HFF-Myc (cell line): ENCODE measurements at regions not wholly inside any gene's neighbourhood (a gene's known extent, or its start where the extent isn't known, plus 50 kb on each side); places are given as distances from the start of the nearest gene placed in this dataset.

Source experiments
- DNase-seq: peaks from one replicate; pipeline ENCODE4 v3.0.0-alpha.2; 2011; ENCODE audit warnings: low read depth; ENCODE audit errors: extremely low read depth
- H3K4me3 ChIP-seq: replicated peaks from 2 replicates; pipeline ENCODE4 v1.5.1; 2011; ENCODE audit warnings: low read depth, mild to moderate bottlenecking, control low read depth, low read length
- TF ChIP-seq, protein P1 (sequence below): IDR thresholded peaks from 2 replicates; pipeline ENCODE4 v1.5.1; 2012; ENCODE audit warnings: mild to moderate bottlenecking, low read depth, low read length, control low read depth; ENCODE audit errors: missing control alignments

DNA sequence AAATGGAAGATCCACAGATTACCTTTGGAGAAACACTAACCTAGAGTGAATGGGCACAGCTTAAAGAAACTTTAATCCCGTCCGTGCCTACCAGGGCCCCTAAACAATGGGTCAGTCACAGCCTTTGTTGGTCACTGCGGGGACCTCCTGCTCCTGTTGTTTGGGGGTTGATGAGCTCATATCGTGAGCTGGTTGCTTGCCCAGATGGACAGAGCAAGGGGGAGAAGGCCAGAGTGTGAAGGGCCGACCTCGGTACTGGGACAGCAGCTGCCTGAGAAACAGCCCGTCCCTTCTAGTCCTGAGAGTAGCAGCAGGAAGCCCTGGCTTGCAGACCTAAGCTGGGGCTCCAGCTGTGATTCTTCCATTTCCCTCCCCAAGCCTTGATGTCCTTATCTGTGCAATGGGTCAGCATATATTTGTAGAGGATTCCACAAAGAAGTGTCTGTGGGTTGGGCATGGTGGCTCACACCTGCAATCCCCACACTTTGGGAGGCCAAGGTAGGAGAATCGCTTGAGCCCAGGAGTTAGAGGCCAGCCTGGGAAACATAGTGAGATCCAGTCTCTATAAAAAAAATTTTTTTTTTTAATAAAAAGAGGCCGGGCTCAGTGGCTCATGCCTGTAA lies 69.6 kb upstream of the SLC34A2 start:
- TF ChIP-seq, protein P1, sequence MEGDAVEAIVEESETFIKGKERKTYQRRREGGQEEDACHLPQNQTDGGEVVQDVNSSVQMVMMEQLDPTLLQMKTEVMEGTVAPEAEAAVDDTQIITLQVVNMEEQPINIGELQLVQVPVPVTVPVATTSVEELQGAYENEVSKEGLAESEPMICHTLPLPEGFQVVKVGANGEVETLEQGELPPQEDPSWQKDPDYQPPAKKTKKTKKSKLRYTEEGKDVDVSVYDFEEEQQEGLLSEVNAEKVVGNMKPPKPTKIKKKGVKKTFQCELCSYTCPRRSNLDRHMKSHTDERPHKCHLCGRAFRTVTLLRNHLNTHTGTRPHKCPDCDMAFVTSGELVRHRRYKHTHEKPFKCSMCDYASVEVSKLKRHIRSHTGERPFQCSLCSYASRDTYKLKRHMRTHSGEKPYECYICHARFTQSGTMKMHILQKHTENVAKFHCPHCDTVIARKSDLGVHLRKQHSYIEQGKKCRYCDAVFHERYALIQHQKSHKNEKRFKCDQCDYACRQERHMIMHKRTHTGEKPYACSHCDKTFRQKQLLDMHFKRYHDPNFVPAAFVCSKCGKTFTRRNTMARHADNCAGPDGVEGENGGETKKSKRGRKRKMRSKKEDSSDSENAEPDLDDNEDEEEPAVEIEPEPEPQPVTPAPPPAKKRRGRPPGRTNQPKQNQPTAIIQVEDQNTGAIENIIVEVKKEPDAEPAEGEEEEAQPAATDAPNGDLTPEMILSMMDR = no peak
- H3K4me3 ChIP-seq = no peak overlapping the region
- DNase-seq = no peak

DNA sequence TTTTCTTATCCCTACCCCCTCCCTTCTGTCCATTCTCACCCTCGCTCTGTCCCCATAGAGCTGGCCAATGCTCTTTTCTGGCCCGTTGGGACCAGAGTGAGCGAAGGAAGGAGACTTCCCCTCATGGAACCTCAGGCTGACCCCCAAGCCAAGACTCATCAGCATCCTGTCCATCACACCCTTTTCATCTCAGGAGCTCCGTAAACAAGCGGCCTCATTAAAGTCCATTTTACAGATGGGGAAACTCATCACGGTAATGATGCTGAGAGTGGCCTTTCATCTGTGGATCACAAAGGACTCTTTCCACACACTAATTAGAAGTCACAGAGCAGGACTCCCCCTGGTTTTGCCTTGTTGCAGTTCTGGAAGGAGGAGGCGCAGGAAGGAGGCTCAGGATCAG lies 67.4 kb upstream of the SLC34A2 start:
- TF ChIP-seq, protein P1 = no peak
- H3K4me3 ChIP-seq = no peak overlapping the region
- DNase-seq = no peak

DNA sequence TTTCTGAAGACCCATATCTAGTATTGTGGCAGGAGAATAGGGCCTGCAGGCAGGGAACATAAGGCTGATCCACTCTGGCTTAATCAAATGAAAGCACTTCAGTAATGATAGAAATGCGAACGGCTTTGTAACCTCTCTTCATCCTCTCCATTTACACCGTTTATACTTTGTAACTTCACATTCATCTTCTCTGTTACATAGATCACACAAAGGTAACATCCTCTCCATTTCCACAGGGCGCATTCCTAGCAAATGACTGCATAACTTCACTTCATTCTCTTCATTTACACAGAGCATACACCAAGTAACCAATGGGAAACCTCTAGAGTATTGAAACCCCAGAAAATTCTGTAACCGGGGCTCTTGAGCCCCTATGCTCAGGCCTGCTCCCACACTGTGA lies 65.5 kb upstream of the SLC34A2 start:
- DNase-seq = no peak
- TF ChIP-seq, protein P1 = no peak
- no peak overlapping the region for H3K4me3 ChIP-seq

- DNase-seq = no peak
- TF ChIP-seq, protein P1 = no peak
- H3K4me3 ChIP-seq = no peak overlapping the region
Observed at GRCh38 chr4:25592736-25593135, 62.9 kb upstream of the SLC34A2 start.
